GM21723 (cell line): ENCODE measurements at regions not wholly inside any gene's neighbourhood (a gene's known extent, or its start where the extent isn't known, plus 50 kb on each side); places are given as distances from the start of the nearest gene placed in this dataset.
A peak's percentile ranks its signal among the peaks of the same experiment; 100 is the strongest.

Experiments
- ATAC-seq: cut with Tn5 transposase; IDR thresholded peaks from one replicate; pipeline ENCODE4 v1.9.1; 2021; ENCODE audit warnings: mild to moderate bottlenecking, moderate library complexity; ENCODE audit not compliant: unreplicated experiment

DNA sequence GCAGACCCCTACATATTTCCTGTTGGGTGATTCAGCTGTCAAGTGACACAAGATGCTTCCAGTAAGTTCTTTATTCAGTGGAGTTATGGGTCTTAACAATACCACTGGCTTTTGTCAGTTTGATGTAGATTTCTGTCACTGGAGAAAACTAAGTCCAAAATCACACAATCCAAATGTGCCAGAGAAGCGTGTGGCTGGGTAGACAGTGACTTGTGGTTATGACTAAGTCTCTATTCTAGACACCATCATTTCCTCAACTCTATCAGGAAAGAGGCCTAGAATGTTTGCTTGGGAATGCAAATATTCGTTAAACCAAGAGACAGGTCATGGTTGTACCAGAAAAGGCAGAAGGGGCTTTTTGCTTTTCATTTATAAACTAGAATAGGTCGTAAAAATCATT is 54.4 kb upstream of the HS3ST1 start:
- no peak for ATAC-seq

- peak; percentile 93 for ATAC-seq
Observed at GRCh38 chr4:11480683-11481082, 52.0 kb upstream of the HS3ST1 start.
